Stimulated activated CD4-positive, alpha-beta T cell treated with anti-CD3 and anti-CD28 coated beads, Interleukin-1b, Interleukin-23, amount 100 ng/mL, for 24 hours (primary cell): ENCODE measurements at regions not wholly inside any gene's neighbourhood (a gene's known extent, or its start where the extent isn't known, plus 50 kb on each side); places are given as distances from the start of the nearest gene placed in this dataset.

Source experiments
- DNase-seq, 4 experiments: peaks; one replicate each; pipeline ENCODE4 v3.0.0-alpha.2; 2020; ENCODE audit warnings: low read depth in 4 of 4, low spot score in 1 of 4

DNA sequence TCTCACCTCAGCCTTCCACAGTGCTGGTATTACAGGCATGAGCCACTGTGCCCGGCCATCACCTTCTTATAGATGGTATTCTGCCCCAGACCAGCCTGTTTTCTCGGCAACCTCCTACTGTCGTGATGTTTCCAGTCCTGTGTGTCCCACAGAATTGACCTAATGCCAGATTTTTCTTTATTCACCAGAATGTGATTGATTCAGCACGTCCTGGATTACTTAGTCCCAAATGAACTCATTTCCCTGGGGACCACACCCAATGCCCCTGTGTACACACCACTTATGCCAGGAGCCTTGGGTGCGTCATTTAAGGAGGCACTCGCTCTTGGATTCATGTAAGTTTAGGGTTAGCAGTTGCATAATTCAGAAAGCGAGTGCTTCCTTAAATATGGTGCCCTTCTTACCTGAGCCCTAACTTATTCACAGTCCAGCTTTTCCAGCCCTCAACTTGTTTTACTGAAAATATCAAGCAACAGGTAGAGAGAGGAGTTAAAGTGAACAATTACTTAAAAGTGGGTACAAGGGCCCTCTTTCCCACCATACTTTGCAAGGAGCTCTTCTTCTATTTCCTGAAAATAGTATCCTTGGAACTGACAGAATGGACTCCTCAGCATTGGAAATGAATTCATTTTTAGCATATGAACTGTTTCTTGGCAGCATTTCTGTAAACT is 64.6 kb upstream of the UBE2E1 start:
- no peak for DNase-seq

DNA sequence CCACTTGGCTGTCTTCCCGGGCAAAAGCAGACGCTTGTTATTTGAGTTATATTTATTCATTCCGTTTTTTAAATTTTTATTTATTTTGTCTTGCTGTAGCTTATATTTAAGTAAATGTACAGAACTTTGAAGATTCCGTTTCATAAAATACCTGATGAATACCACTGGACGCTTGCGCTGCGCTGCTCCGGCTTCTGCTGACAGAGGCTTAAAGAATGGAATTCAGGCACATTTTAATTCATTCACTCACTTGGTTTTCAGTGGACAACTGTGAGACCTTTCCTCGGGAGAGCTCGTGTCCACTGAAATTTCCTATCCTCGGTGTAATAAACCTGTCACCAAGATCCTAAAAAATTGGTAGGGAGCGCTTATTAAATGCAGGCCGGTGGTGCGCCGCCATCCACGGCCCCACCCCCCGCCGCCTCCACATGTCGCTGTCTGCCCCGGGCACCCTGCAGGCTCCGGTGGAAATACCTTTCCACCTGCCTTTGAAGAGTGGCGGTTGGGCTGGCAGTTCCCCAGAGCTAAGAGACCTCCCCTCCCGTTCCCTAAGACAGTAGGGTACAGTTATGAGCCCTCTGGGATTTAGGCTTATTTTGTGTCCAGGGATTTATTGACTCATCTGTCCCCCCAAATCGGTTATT is 62.5 kb upstream of the UBE2E1 start:
- DNase-seq: no peak

DNA sequence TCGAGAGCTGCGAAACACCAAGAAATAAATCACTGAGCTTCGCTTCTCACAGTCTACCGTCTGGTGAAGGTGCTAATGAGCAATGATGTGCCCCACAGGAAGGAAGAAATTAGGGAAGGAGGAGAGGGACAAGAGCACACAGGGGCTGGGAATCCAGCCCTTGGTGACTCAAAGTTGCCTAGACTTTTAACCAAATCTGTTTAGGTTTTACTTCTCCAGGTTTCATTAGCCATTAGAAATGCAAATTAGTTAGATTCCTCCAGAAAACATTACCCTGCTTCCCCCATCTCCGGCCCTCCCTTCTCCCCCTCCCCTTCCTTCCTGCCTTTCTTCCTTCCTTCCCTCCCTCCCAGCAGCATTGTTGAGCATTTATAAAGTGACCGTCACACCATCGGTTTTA is 59.3 kb upstream of the UBE2E1 start:
- no peak for DNase-seq

DNA sequence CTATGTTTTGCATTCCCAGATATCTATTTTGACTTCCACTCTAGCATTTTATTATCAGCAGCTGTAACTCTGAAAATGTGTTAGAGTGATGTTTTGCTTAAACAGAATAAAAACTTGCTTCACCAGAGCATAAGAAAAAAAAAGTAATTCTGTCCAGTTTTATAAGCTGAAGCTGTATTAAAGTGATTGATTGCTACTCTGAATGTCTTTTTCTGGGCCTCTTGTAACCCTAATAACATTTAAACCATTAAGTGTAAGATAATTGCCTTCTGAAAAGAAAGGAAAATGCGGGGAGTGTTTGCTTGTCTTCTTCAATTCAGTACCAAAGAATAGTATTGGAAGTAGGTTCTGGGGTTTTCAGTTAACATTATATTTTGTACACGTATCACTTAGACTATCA is 57.9 kb upstream of the UBE2E1 start:
- no peak for DNase-seq

DNA sequence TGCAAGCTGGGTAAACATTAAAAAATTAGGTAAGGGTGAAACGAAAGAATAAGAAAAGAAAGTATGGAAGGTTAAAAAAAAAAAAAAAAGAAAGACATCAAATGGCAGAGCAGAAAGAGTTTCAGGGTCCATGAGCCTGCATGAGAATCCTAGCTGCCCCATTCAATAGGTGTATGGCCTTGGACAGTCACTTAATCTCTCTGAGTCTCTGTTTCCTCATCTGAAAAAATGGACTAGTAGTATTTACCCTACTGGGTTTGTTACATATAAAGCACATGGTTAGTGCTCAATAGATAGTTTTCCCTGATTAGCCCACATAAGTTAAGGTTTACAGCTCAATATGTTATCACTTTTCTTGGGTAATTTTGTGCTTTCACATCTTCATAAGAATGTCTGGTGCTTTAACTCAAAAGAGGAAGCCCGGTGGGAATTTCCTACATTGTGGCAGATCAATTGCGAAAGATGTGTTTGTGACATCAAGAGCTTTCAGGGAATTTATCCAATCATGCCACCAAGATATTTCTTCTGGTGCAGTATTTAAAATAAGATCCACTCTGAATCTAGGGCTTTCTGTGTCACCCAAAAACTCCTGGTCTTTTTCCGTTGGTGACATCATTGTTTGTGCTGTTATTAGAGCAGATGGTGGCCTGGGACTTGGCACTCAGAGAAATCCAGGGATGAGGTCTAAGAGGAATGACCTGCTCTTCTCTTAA is 57.2 kb upstream of the UBE2E1 start:
- DNase-seq: no peak

DNA sequence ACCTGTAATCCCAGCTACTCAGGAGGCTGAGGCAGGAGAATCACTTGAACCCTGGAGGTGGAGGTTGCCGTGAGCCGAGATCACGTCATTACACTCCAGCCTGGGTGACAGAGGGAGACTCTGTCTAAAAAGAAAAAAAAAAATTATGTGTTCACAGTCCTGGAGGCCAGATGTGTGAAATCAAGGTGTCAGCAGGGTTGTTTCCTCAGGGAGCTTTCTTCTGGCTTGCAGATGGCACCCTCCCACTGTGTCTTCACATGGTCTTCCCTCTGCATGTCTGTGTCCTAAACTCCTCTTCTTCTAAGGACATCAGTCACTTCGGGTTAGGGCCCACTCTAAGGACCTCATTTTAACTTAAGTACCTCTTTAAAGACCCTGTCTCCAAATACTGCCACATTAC is 56.1 kb upstream of the UBE2E1 start:
- no peak for DNase-seq

DNA sequence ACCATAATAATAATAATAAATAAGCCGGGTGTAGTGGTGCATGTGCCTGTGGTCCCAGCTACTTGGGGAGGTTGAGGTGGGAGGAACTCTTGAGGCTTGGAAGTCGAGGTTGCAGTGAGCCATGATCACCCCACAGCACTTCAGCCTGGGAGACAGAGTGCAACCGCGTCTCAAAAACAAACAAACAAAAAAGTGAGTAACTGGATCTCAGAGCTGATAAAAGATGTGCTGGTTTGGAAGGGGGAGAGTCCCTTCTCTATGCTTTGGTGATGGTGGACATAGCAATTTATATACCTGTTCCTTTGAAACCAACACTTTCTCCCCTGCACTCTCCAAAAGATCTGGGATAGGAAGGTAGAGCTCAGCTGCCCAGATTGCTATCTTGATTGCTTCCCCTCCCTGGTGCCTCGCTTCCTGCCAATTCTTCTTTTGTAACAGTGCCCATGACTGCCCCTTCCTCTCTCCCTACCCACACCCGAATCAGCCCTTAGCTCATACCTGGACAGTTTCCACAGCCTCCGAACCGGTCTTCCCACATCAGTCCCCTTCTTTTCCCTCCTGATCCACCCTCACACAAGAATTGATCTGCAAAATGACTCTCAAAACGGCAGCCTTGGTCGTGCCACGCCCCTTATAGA is 55.1 kb upstream of the UBE2E1 start:
- no peak for DNase-seq

DNA sequence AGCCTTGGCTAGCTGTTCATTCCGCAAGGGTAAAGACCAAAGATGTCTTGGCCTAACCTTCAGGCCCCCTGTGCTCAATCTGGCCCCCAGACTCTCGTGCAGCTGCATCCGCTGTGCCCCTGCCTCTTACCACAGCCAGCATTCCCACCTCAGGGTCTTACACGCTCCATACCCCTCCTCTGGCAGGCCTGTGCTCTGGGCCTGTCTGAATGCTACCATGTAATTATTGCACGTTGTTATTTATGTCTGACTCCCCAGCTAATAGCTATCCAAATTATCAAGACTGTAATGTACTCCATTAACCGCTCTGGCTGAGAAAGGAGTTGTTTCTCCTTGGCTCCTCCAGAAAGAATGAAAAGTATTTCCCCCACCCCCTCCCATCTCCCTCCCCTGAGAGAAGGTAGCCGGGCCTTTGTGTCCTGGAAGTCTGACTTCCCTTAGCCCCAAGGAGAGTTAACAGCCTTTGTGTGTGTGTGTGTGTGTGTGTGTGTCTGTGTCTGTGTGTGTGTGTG is 54.5 kb upstream of the UBE2E1 start:
- DNase-seq: no peak

DNA sequence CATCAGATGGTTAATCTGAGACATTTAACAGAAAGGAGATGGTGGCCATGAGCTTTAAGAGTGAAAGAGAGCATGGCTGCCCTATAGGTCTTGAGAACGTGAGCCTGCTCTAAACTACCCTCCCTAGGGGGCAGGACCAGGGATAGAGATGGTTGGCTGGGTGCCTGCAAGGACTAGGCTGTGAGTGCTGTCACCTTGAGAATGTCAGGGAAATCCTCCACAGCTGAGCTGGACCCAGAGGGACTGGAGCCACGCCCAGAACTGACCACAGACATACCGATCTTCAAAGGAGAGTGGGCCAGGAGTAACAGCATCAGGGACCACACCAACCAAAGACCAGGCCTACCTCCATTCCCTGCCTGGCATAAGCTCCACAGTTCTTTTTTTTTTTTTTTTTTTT is 53.6 kb upstream of the UBE2E1 start:
- DNase-seq: no peak

DNA sequence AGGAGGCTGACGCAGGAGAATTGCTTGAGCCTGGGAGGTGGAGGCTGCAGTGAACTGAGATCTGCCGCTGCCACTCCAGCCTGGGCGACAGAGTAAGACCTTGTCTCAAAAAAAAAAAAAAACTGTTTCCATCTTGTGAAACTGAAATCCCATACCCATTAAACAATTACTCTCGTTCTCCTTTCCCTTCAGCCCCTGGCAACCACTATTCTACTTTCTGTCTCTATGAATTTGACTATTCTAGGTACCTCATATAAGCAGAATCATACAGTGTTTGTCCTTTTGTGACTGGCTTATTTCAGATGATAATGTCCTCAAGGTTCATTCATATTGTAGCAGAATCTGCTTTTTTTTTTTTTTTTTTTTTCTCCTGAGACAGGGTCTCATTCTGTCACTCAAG is 51.5 kb upstream of the UBE2E1 start:
- DNase-seq: no peak
